Panc1 (cell line): ENCODE measurements at regions not wholly inside any gene's neighbourhood (a gene's known extent, or its start where the extent isn't known, plus 50 kb on each side); places are given as distances from the start of the nearest gene placed in this dataset.

Source experiments
- CTCF ChIP-seq: fragments of 450-650 bp; IDR thresholded peaks from 2 replicates; pipeline ENCODE4 v1.5.1; 2017; ENCODE audit warnings: mild to moderate bottlenecking
- POLR2AphosphoS5 ChIP-seq: IDR thresholded peaks from 2 replicates; pipeline ENCODE4 v1.6.1; 2012; ENCODE audit warnings: mild to moderate bottlenecking, low read depth, low read length, moderate library complexity
- REST ChIP-seq, 2 experiments: IDR thresholded peaks; 2 replicates each; pipeline ENCODE4 v1.6.1; 2011 to 2012; ENCODE audit warnings: low read depth in 2 of 2, control low read depth in 1 of 2, low read length in 1 of 2, mild to moderate bottlenecking in 1 of 2, moderate library complexity in 1 of 2; ENCODE audit not compliant: insufficient read depth in 1 of 2
- TCF7L2 ChIP-seq: IDR thresholded peaks from 2 replicates; pipeline ENCODE4 v1.6.1; 2011; ENCODE audit warnings: mild to moderate bottlenecking, low read depth, low read length, inconsistent platforms

GRCh38 chr6:23088761-23089160 is 519.4 kb downstream of the HDGFL1 start:
- TF ChIP-seq CTCF: no peak
- no peak for TF ChIP-seq TCF7L2
- TF ChIP-seq POLR2AphosphoS5: no peak
- TF ChIP-seq REST (IDR thresholded peaks at IDR 0.05; ENCODE audit: insufficient read depth in 1 of 2, low read depth in 2 of 2, low read length in 1 of 2): no peak
